DMS79 treated with DMSO at 0.1 percent for 48 hours (cell line): ENCODE measurements at regions not wholly inside any gene's neighbourhood (a gene's known extent, or its start where the extent isn't known, plus 50 kb on each side); places are given as distances from the start of the nearest gene placed in this dataset.

Experiments
- DNase-seq: peaks from one replicate; lab custom pipeline; 2025; lab: John Stamatoyannopoulos, UW

GRCh38 chr2:19722531-19722971 is 179.2 kb downstream of the TTC32 start:
- peak; percentile 18 for DNase-seq

DNA sequence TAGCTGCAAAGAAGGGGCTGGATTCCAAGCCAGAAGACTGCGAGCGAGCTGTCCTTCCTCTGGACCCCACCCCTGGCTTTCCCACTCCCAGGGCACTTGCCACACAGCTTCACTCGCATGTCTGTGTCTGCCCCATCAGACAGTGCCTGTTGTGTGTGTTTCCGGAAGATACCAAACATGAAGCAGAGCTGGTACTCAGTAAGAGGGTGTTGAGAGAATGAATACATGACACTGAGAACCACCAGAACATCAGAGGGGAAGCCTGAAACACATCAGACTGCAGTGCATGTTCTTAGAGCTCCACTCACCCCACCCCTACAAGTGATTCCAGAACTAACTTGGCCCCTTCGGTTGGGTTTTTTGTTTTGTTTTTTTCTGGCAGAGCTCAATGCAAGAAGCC is 181.5 kb downstream of the TTC32 start:
- DNase-seq: no peak

GRCh38 chr2:19719540-19719939 is 182.2 kb downstream of the TTC32 start:
- no peak for DNase-seq

DNA sequence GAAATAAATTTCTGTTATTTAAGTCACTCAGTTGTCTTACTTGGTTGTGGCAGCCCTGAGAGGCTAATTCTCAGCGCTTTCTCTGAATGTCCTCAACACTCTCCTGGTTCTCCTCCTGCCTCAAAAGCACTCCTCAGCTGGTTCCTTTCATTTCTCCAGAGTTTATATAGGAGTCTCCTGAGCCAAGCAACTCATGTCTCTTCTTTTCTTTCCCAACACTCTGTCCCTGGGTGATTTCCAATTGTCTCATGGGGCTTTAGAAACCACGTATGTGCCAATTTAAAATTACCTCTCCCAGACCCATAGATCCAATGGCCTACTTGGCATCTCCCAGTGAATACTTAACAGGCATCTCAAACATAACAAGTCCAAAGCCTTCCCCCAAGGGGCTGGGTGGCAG is 184.3 kb downstream of the TTC32 start:
- DNase-seq: no peak

GRCh38 chr2:19714926-19715325 is 186.9 kb downstream of the TTC32 start:
- DNase-seq: no peak

DNA sequence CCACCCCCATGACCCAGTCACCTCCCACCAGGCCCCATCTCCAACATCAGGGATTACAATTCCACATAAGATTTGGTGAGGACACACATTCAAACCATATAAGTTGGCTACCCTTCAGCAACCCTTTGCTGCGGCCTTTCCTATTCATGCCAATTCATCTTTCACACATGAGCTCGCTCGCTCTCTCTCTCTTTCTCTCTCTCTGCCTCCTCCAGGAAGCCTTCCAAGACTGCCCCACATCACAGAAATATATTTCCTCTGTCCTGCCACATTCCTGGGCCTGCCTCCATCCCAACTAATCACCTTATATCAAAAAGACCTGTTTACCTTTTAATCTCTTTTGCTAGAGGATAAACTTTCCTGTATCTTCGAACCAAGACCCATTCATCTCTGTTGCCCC is 188.9 kb downstream of the TTC32 start:
- DNase-seq: no peak

DNA sequence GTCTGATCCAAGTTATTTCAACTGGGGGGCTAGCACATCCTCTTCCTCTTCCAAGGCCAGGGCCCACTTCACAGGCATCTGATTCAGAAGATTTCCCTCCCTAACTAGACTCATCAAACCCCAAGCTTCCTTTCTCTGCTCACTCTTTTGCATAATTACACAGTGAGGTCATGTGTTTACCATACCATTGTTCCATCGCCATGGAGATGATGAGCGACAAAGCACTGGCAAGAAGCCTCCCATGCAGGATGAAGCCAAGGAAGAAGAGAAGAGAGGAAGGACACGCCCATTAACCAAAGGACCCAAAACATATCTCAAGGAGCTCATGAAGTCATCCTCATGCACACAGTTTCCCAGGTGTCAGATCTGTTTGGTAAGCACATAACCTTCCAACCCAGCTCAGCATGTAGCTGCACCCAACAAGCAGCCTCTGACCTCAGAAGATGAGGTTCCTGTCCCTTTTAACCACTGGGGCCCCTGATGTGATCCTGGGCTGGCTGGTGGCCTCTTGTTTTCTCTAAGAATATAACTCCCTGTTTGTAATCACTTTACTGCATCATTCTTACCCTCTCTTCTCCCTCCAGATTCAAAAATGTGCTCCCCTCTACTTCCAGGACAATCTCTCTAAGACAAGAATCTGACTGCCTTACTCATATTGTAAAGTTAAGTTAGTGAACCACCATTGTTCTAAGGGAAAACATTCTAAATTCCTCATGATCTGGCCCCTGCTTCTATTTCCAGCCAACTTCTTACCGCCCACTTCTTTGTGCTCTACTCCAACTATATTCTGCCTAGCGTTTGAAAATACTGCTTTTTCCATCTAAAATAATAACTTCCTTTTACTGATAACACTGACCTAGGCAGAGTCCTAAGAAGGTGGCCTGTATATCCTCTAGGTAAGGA is 190.1 kb downstream of the TTC32 start:
- no peak for DNase-seq

- no peak for DNase-seq
Observed at GRCh38 chr2:19710230-19710629, 191.6 kb downstream of the TTC32 start.

- DNase-seq: no peak
Observed at GRCh38 chr2:19709553-19709952, 192.2 kb downstream of the TTC32 start.

GRCh38 chr2:19708776-19709175 is 193.0 kb downstream of the TTC32 start:
- DNase-seq: no peak

DNA sequence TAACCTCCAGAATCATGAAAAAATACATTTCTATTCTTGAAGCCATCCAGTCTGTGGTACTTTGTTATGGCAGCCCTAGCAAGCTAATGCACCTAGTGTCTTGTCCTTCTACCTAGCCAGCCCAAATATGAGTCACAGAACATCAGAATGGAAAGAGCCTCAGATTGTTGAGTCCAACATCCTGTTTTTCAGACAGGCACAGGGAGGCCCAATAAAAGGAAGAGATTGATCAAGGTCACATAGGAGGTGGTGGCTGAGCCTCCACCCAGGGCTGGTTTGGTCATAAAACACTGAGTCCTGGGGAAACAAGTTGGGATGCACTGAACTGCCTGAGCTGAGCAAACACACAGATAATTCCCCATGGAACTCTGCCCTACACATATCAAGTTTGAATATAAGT is 195.5 kb downstream of the TTC32 start:
- DNase-seq: no peak

- no peak for DNase-seq
Observed at GRCh38 chr2:19702267-19702666, 199.5 kb downstream of the TTC32 start.

GRCh38 chr2:19700861-19701585 is 200.8 kb downstream of the TTC32 start:
- no peak for DNase-seq

DNA sequence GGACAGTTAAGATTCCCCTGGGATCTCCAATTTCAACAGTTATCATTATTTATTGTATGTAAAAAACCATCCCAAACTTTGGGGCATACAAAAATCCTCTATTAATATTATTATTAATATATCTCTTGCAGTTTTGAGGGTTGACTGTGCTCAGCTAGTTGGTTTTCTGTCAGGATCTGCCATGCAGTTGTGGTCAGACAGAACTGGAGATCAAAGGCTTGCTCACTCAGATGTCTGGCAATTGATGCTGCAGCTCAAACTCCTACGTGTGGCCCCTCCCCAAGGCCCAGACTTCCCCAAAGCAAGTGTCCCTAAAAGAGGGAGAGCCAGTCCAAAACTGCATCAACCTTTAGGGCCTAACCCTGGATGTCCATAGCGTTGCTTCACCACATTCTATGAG is 204.7 kb downstream of the TTC32 start:
- no peak for DNase-seq

DNA sequence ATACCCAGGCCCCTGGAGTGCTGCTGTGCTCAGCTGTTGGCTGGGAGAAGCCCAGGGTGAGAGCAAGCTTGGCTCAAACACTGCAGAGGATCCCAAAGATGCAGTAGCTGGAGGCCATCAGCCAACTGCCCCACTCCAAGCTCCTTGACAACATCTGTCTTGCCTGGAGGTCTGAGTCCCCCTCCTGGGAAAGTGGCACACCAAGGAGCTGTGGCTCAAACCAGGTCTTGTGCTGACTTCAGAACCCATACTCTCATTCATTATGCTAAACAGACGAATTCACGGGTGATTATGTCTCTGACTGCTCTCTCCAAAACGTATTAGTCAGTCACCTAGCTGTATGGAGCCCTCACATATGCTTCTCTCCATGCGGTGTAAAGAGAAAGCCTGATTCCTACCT is 206.1 kb downstream of the TTC32 start:
- no peak for DNase-seq

- DNase-seq: no peak
Observed at GRCh38 chr2:19691892-19692291, 209.9 kb downstream of the TTC32 start.

DNA sequence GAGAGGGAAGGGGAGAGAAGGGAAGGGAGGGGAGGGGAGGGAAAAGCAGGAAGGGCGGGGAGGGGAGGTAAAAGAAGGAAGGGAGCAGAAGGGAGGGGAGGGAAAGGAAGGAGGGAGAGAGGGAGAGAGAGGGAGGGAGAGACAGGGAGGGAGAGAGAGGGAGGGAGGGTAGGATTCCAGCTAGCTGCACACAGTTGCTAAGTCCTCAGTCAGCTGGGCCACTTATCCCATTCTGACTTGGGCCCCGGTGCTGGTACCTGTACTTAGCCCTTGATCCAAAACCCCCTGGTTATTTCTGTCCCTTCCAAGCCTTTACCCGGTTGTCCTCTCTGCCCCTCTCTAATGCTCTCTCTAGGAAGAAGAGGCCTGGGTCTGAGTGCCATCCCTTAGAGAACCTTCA is 211.4 kb downstream of the TTC32 start:
- DNase-seq: no peak

DNA sequence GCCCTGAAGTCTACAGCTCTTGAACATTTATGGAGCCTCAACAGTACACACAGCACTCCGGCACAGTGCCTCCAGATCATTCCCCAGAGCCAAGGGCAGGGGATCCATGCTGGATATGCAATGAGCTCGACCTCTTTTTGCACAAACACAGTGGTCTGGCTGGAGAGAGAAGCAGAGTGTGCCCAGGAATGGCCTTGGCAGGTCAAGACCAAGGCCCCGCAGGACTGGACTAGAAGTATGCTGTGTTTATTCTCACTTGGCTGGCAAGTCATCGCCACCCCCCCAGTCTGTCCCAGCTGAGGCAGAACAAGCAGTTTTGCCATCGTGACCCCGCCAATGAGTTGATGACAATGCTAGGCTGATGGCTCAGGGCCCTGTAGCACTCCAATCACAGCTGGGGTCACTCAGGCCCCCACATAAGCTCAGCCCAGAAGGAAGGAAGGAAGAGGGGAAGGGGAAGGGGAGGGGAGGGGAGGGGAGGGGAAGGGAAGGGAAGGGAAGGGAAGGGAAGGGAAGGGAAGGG is 212.1 kb downstream of the TTC32 start:
- no peak for DNase-seq

GRCh38 chr2:19688059-19688458 is 213.7 kb downstream of the TTC32 start:
- DNase-seq: no peak

- no peak for DNase-seq
Observed at GRCh38 chr2:19687017-19687659, 214.6 kb downstream of the TTC32 start.

DNA sequence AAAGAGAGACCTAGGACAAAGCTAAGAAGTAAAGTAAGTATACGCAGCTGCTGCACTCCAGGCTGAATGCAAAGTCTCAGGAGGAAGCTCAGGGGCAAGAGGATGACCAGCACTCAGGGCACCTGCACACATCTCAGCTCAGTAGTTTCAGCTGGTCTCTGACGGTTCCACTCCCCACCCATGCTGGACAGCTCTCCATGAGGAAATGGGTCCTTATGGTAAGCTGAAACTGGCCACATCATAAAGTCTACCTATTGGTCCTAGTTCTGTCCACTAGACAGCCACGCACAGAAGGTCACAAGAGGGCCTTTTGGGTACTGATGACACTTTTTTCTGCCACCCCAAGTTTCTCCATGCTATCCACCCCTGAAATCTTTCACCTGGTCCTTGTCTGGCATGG is 215.3 kb downstream of the TTC32 start:
- DNase-seq: no peak

GRCh38 chr2:19685731-19686130 is 216.1 kb downstream of the TTC32 start:
- DNase-seq: no peak

GRCh38 chr2:19684516-19684915 is 217.3 kb downstream of the TTC32 start:
- no peak for DNase-seq
